NCI-H2227 treated with DMSO at 0.1 percent for 48 hours (cell line): ENCODE measurements at regions not wholly inside any gene's neighbourhood (a gene's known extent, or its start where the extent isn't known, plus 50 kb on each side); places are given as distances from the start of the nearest gene placed in this dataset.
A peak's percentile ranks its signal among the peaks of the same experiment; 100 is the strongest.

Experiments
- DNase-seq: peaks from one replicate; lab custom pipeline; 2025; lab: John Stamatoyannopoulos, UW

- no peak for DNase-seq
These were observed 108.6 kb upstream of the GPR26 start for GRCh38 chr10:123557366-123558108.

- DNase-seq: no peak
These were observed 107.5 kb upstream of the GPR26 start for GRCh38 chr10:123558651-123559050.

DNA sequence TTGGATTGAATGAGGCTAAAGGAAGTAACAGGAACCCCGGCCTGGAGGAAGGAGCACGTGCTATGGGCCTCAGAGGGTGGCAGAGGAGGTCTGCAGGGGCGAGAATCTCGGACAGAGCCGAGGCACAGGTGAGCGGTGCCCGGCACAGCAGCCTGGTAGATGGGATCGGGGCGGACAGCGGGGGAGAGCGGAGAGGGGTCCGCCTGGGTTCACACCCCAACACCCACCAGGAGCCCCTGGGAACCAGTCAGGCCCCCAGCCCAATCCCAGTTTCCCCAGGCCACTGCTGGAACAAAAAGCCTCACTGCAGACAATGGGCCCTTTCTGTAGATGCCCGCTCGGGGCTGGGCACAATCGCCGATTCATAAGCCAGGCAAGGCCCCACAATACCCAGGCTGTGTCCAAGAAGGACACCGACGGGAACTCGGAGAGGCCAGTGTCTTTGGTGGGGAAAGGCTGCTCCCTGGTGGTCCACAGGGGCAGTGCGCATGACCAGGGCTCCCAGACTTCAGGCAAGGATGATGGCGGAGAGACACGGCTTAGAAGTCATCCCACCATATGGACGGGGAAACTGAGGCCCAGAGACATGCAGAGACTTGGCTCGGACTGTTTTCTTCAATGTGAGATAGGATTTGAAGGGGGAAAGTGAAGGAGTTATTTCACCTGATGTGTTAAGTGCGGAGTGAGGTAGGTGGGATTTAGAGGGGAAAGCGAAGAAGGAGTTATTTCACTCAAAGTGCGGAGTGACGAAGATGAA, 106.9 kb upstream of the GPR26 start:
- peak; percentile 44 for DNase-seq

DNA sequence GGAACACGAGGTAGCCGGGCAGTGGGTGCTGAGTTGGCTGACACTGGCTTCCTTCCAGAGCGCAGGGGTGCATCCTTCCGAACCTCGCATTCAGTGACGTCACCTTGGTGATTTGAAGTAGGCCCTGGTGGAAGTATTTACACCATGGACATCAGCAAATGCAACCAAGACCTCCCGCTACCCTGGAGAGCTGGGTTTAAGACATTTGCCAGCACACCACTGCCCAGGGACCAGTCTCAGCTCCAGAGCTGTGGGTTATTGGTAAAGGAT, 106.4 kb upstream of the GPR26 start:
- no peak for DNase-seq

GRCh38 chr10:123560301-123561140, 105.6 kb upstream of the GPR26 start:
- no peak for DNase-seq

GRCh38 chr10:123561141-123561440, 105.1 kb upstream of the GPR26 start:
- no peak for DNase-seq

DNA sequence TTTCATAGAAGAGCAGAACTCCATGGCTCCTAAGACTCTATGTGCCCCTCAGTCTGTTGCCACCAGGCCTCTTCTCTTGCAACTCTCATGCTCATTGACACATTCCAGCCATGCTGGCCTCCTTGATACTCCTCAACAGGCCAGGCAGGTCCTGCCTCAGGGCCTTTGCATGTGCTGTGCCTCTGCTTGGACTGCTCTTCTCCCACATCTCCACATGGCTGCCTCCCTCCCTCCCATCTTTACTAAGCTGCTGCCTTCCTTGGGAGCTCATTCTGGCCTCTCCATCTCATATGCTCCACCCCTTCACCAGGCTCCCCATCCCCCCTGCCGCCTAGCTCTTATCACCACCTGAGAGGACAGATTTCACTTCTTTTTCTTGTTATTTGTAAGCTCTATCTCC, 103.8 kb upstream of the GPR26 start:
- DNase-seq: no peak

GRCh38 chr10:123562811-123563580, 103.2 kb upstream of the GPR26 start:
- DNase-seq: no peak

DNA sequence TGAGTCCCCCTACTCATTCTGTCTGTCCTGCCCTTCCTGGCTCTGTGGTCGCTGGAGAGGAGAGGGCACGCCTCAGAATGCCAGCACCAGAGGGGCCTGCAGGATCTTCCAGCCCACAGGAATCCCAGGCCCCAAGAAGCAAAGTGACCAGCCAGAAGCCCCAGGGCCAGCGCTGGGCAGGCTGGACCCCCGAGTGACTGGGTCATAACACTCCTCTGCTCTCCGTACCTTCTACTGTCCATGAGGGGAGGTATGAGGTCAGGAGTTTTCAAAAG, 102.6 kb upstream of the GPR26 start:
- no peak for DNase-seq

GRCh38 chr10:123563994-123564393, 102.2 kb upstream of the GPR26 start:
- no peak for DNase-seq

- DNase-seq: no peak
These were observed 101.5 kb upstream of the GPR26 start for GRCh38 chr10:123564631-123565030.

GRCh38 chr10:123565691-123566660, 100.2 kb upstream of the GPR26 start:
- DNase-seq: no peak

- no peak for DNase-seq
These were observed 98.0 kb upstream of the GPR26 start for GRCh38 chr10:123567984-123568739.

DNA sequence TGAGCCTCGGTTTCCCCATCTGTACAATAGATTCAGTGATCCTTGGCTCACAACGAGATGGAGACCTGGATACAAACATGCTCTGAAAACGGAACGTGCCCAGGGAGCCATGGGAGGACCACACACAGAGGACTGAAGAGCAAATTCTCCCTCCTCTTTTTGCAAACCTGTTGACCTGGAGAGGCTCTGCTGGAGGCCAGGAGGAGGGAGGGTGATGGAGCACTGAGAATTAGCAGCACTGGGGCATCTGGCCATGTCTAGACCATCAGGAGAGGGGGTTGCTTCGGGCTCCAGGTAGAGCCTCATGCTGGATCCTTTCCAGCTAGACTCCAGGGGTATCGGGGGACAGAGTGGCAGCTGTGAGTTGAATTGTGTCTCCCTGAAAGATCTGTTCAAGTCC, 97.4 kb upstream of the GPR26 start:
- no peak for DNase-seq

- no peak for DNase-seq
These were observed 96.6 kb upstream of the GPR26 start for GRCh38 chr10:123569436-123570035.

DNA sequence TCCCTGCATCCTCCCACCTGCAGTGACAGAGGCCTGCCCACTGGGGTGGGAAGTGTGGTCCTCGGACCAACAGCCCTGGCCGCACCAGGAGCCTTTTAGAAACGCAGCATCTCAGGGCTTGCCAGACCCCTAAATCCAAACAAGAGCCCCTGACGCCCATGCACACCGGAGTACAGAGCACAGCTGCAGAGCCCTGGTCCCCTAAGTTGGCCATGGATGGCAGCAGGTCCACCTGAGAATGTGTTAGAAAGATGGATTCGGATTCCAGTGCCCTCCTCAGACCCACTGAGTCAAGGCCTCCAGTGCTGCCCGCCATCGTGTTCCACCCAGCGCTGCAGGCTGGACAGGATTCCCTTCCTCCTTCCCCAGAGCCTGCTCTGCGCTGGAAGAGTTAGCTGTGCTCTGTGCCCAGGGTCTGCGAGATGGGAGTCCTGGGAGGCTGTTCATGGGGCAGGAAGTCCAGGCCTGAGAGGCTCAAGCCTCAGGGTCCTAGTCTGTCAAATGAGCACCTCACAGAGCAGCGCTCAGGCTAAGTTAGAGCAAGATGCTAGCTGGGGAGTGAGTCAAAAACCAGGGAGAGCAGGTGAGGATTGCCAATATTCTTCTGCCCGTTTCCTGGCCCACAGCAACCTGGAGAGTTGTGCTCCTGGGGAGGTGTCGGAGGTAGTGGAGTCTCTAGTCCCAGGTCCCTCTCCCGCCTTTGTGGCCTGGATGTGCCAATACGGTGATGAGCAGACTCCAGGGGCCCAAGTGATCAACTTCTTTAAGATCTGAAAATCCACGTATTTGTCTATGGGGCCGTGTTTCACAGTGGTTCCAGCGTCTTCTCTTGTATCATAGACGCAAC, 95.9 kb upstream of the GPR26 start:
- DNase-seq: no peak

GRCh38 chr10:123570898-123571515, 95.1 kb upstream of the GPR26 start:
- no peak for DNase-seq

DNA sequence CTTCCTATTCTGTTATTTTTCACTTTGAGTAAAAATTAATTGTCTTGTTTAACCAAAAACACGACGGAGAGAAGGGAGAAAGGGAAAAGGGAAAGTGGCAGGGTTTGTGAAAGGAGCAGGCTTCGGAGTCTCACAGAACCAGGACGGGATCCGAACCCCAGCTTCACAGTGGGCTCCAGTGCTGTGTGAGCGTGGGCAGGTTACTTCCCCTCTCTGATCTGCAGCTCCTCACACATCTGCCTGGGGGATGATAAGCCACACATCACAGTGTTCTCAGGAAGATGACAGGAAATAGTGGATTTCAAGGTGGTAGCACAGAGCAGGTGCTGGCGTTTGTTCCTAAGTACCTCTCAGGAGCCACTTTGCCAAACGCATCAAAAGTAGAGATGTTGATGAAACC, 94.2 kb upstream of the GPR26 start:
- DNase-seq: no peak
